ENCODE measurements at regions not wholly inside any gene's neighbourhood (a gene's known extent, or its start where the extent isn't known, plus 50 kb on each side); places are given as distances from the start of the nearest gene placed in this dataset.

GRCh38 chr4:77399831-77400230, 205.8 kb upstream of the CXCL13 start:
- Mint-ChIP-seq H3K27ac (no peak overlapping the region), H3K27me3 (peaks cover 54% of the 10 kb centered on the region), H3K4me1 (no peaks in the 10 kb centered on the region), H3K4me3 (no peak overlapping the region), H3K36me3 (ENCODE audit: low read depth) (no peaks in the 10 kb centered on the region)
- no peak for DNase-seq
- H3K9me3 ChIP-seq (ENCODE audit: control insufficient read depth, low read length, poor library complexity, severe bottlenecking) = no peaks in the 10 kb centered on the region
- no peak for ATAC-seq

- H3K27me3 Mint-ChIP-seq = peaks cover 44% of the 10 kb centered on the region
- no peaks in the 10 kb centered on the region for H3K4me1 Mint-ChIP-seq
- H3K4me3 Mint-ChIP-seq = no peak overlapping the region
- no peaks in the 10 kb centered on the region for H3K36me3 Mint-ChIP-seq (ENCODE audit: low read depth)
- ATAC-seq (no peak), DNase-seq (no peak)
- H3K9me3 ChIP-seq (ENCODE audit: control insufficient read depth, low read length, poor library complexity, severe bottlenecking) = no peaks in the 10 kb centered on the region
- H3K27ac Mint-ChIP-seq = no peak overlapping the region
Observed at GRCh38 chr4:77413766-77414165, 191.9 kb upstream of the CXCL13 start.

- H3K9me3 ChIP-seq (ENCODE audit: control insufficient read depth, low read length, poor library complexity, severe bottlenecking) = no peaks in the 10 kb centered on the region
- H3K4me3 Mint-ChIP-seq = no peak overlapping the region
- H3K27me3 Mint-ChIP-seq = peaks cover 44% of the 10 kb centered on the region
- DNase-seq (no peak), ATAC-seq (no peak)
- H3K27ac Mint-ChIP-seq = no peak overlapping the region
- H3K4me1 Mint-ChIP-seq = no peaks in the 10 kb centered on the region
- no peaks in the 10 kb centered on the region for H3K36me3 Mint-ChIP-seq (ENCODE audit: low read depth)
Observed at GRCh38 chr4:77415689-77416088, 189.9 kb upstream of the CXCL13 start.

GRCh38 chr4:77418333-77418732, 187.3 kb upstream of the CXCL13 start:
- no peak for ATAC-seq
- no peaks in the 10 kb centered on the region for H3K9me3 ChIP-seq (ENCODE audit: control insufficient read depth, low read length, poor library complexity, severe bottlenecking)
- no peaks in the 10 kb centered on the region for H3K4me1 Mint-ChIP-seq
- no peak overlapping the region for H3K4me3 Mint-ChIP-seq
- no peaks in the 10 kb centered on the region for H3K36me3 Mint-ChIP-seq (ENCODE audit: low read depth)
- no peak overlapping the region for H3K27ac Mint-ChIP-seq
- no peak for DNase-seq
- H3K27me3 Mint-ChIP-seq = peaks cover 24% of the 10 kb centered on the region

GRCh38 chr4:77430847-77431246, 174.8 kb upstream of the CXCL13 start:
- H3K27ac Mint-ChIP-seq = no peak overlapping the region
- H3K27me3 Mint-ChIP-seq = no peaks in the 10 kb centered on the region
- H3K36me3 Mint-ChIP-seq (ENCODE audit: low read depth) = peaks cover 2% of the 10 kb centered on the region
- ATAC-seq = no peak
- H3K4me3 Mint-ChIP-seq = no peak overlapping the region
- H3K4me1 Mint-ChIP-seq = peaks cover 6% of the 10 kb centered on the region
- DNase-seq = no peak
- no peaks in the 10 kb centered on the region for H3K9me3 ChIP-seq (ENCODE audit: control insufficient read depth, low read length, poor library complexity, severe bottlenecking)

- Mint-ChIP-seq H3K27ac (no peak overlapping the region), H3K36me3 (ENCODE audit: low read depth) (peaks cover under 1% of the 10 kb centered on the region), H3K4me3 (no peak overlapping the region), H3K4me1 (peaks cover 6% of the 10 kb centered on the region), H3K27me3 (no peaks in the 10 kb centered on the region)
- ATAC-seq = no peak
- no peaks in the 10 kb centered on the region for H3K9me3 ChIP-seq (ENCODE audit: control insufficient read depth, low read length, poor library complexity, severe bottlenecking)
- no peak for DNase-seq
Observed at GRCh38 chr4:77431546-77431945, 174.1 kb upstream of the CXCL13 start.

- H3K9me3 ChIP-seq (ENCODE audit: control insufficient read depth, low read length, poor library complexity, severe bottlenecking) = no peaks in the 10 kb centered on the region
- ATAC-seq (no peak), DNase-seq (no peak)
- Mint-ChIP-seq H3K27ac (no peak overlapping the region), H3K36me3 (ENCODE audit: low read depth) (no peaks in the 10 kb centered on the region), H3K4me1 (peaks cover 6% of the 10 kb centered on the region), H3K27me3 (no peaks in the 10 kb centered on the region), H3K4me3 (no peak overlapping the region)
Observed at GRCh38 chr4:77432717-77433417, 172.8 kb upstream of the CXCL13 start.

GRCh38 chr4:77433418-77433733, 172.2 kb upstream of the CXCL13 start:
- no peaks in the 10 kb centered on the region for H3K9me3 ChIP-seq (ENCODE audit: control insufficient read depth, low read length, poor library complexity, severe bottlenecking)
- Mint-ChIP-seq H3K27me3 (no peaks in the 10 kb centered on the region), H3K4me1 (peaks cover 6% of the 10 kb centered on the region), H3K27ac (no peak overlapping the region), H3K36me3 (ENCODE audit: low read depth) (no peaks in the 10 kb centered on the region), H3K4me3 (no peak overlapping the region)
- peak; percentile 71 for ATAC-seq
- DNase-seq = no peak

GRCh38 chr4:77434299-77435092, 171.1 kb upstream of the CXCL13 start:
- no peaks in the 10 kb centered on the region for H3K9me3 ChIP-seq (ENCODE audit: control insufficient read depth, low read length, poor library complexity, severe bottlenecking)
- Mint-ChIP-seq H3K36me3 (ENCODE audit: low read depth) (no peaks in the 10 kb centered on the region), H3K27me3 (no peaks in the 10 kb centered on the region), H3K4me1 (peaks cover 6% of the 10 kb centered on the region), H3K27ac (no peak overlapping the region), H3K4me3 (no peak overlapping the region)
- no peak for ATAC-seq
- DNase-seq = no peak

GRCh38 chr4:77437079-77437478, 168.5 kb upstream of the CXCL13 start:
- H3K4me3 Mint-ChIP-seq = no peak overlapping the region
- no peak overlapping the region for H3K27ac Mint-ChIP-seq
- DNase-seq (no peak), ATAC-seq (no peak)
- H3K4me1 Mint-ChIP-seq = peaks cover 4% of the 10 kb centered on the region
- H3K9me3 ChIP-seq (ENCODE audit: control insufficient read depth, low read length, poor library complexity, severe bottlenecking) = no peaks in the 10 kb centered on the region
- H3K27me3 Mint-ChIP-seq = peaks cover 6% of the 10 kb centered on the region
- no peaks in the 10 kb centered on the region for H3K36me3 Mint-ChIP-seq (ENCODE audit: low read depth)

- DNase-seq = no peak
- Mint-ChIP-seq H3K36me3 (ENCODE audit: low read depth) (peaks cover 2% of the 10 kb centered on the region), H3K27ac (no peak overlapping the region), H3K27me3 (peaks cover 10% of the 10 kb centered on the region), H3K4me3 (no peak overlapping the region), H3K4me1 (no peaks in the 10 kb centered on the region)
- ATAC-seq = no peak
- no peaks in the 10 kb centered on the region for H3K9me3 ChIP-seq (ENCODE audit: control insufficient read depth, low read length, poor library complexity, severe bottlenecking)
Observed at GRCh38 chr4:77438549-77438948, 167.1 kb upstream of the CXCL13 start.

GRCh38 chr4:77443941-77444340, 161.7 kb upstream of the CXCL13 start:
- Mint-ChIP-seq H3K4me3 (no peak overlapping the region), H3K36me3 (ENCODE audit: low read depth) (peaks cover 2% of the 10 kb centered on the region), H3K27me3 (peaks cover 32% of the 10 kb centered on the region), H3K27ac (no peak overlapping the region), H3K4me1 (no peaks in the 10 kb centered on the region)
- H3K9me3 ChIP-seq (ENCODE audit: control insufficient read depth, low read length, poor library complexity, severe bottlenecking) = no peaks in the 10 kb centered on the region
- DNase-seq = no peak
- no peak for ATAC-seq

- DNase-seq = no peak
- H3K27ac Mint-ChIP-seq = no peak overlapping the region
- no peaks in the 10 kb centered on the region for H3K4me1 Mint-ChIP-seq
- H3K4me3 Mint-ChIP-seq = no peak overlapping the region
- ATAC-seq = no peak
- H3K9me3 ChIP-seq (ENCODE audit: control insufficient read depth, low read length, poor library complexity, severe bottlenecking) = no peaks in the 10 kb centered on the region
- peaks cover 2% of the 10 kb centered on the region for H3K36me3 Mint-ChIP-seq (ENCODE audit: low read depth)
- H3K27me3 Mint-ChIP-seq = peaks cover 44% of the 10 kb centered on the region
Observed at GRCh38 chr4:77445823-77446222, 159.8 kb upstream of the CXCL13 start.

- DNase-seq (no peak), ATAC-seq (no peak)
- H3K27me3 Mint-ChIP-seq = peaks cover 42% of the 10 kb centered on the region
- peaks cover 2% of the 10 kb centered on the region for H3K36me3 Mint-ChIP-seq (ENCODE audit: low read depth)
- no peaks in the 10 kb centered on the region for H3K9me3 ChIP-seq (ENCODE audit: control insufficient read depth, low read length, poor library complexity, severe bottlenecking)
- H3K27ac Mint-ChIP-seq = no peak overlapping the region
- H3K4me3 Mint-ChIP-seq = no peak overlapping the region
- H3K4me1 Mint-ChIP-seq = no peaks in the 10 kb centered on the region
Observed at GRCh38 chr4:77446601-77447000, 159.0 kb upstream of the CXCL13 start.
